Lung (tissue), 11 donors: ENCODE measurements at regions not wholly inside any gene's neighbourhood (a gene's known extent, or its start where the extent isn't known, plus 50 kb on each side); places are given as distances from the start of the nearest gene placed in this dataset.
"Not testable (repeated sequence)": the region's sequence is repeated elsewhere in the genome, so short reads cannot be mapped to it uniquely, and the experiment has no call there.

Experiments used
- ATAC-seq: fragments of 200-7000 bp; cut with Tn5 transposase; one replicate; pipeline ENCODE4 v1.9.1; 2020; ENCODE audit warnings: moderate number of reproducible peaks; ENCODE audit not compliant: insufficient read depth, low FRiP score
- DNase-seq, 3 donors: peaks; one replicate each; pipeline ENCODE4 v3.0.0-alpha.2; 2013 to 2017
- H3K27ac ChIP-seq, 2 donors: one replicate each; pipeline ENCODE4 v1.5.1; 2013; ENCODE audit warnings: mild to moderate bottlenecking in 2 of 2, moderate library complexity in 2 of 2, control low read depth in 1 of 2, inconsistent platforms in 1 of 2, low read depth in 1 of 2, low read length in 1 of 2
- H3K27me3 ChIP-seq, 3 donors: one replicate each; pipeline ENCODE4 v1.5.1; 2013; ENCODE audit warnings: low read length in 2 of 3; ENCODE audit not compliant: control insufficient read depth in 3 of 3, insufficient read depth in 3 of 3
- H3K36me3 ChIP-seq, 4 donors: one replicate each; pipeline ENCODE4 v1.5.1; 2013; ENCODE audit warnings: low read length in 4 of 4, mild to moderate bottlenecking in 1 of 4, moderate library complexity in 1 of 4; ENCODE audit not compliant: control insufficient read depth in 4 of 4, insufficient read depth in 4 of 4
- H3K4me1 ChIP-seq, 5 donors: one replicate each; pipeline ENCODE4 v1.5.1; 2013; ENCODE audit warnings: low read length in 5 of 5, mild to moderate bottlenecking in 2 of 5, moderate library complexity in 1 of 5; ENCODE audit not compliant: control insufficient read depth in 5 of 5, insufficient read depth in 5 of 5
- H3K4me3 ChIP-seq: one replicate; pipeline ENCODE4 v1.5.1; 2013; ENCODE audit warnings: mild to moderate bottlenecking, control low read depth, moderate library complexity
- H3K9ac ChIP-seq, 2 donors: one replicate each; pipeline ENCODE4 v1.5.1; 2013; ENCODE audit warnings: low read length in 2 of 2, control low read depth in 1 of 2; ENCODE audit not compliant: insufficient read depth in 1 of 2
- H3K9me3 ChIP-seq, 4 donors: one replicate each; pipeline ENCODE4 v1.5.1; 2013; ENCODE audit warnings: low read length in 3 of 4, mild to moderate bottlenecking in 1 of 4, moderate library complexity in 1 of 4; ENCODE audit not compliant: control insufficient read depth in 4 of 4, insufficient read depth in 3 of 4
- WGBS, 2 donors: extraction: QIAGEN DNeasy Blood & Tissue Kit; methylation state at CpG; one replicate each; pipeline ENCODE4 v1.1.7; 2013; 5-methylcytosine and 5-hydroxymethylcytosine counted together
- TF ChIP-seq, protein P1 (sequence below): IDR thresholded peaks from 2 replicates; pipeline ENCODE4 v1.5.1; 2012; ENCODE audit warnings: mild to moderate bottlenecking; ENCODE audit errors: control extremely low read depth, extremely low read depth
- donor health status: control.
- donor health status: control.
- donor health status: Bipolar disorder and iron deficiency.
- donor health status: healthy.
- donor health status: DM: yes; HTN: yes; CAD: no.

DNA sequence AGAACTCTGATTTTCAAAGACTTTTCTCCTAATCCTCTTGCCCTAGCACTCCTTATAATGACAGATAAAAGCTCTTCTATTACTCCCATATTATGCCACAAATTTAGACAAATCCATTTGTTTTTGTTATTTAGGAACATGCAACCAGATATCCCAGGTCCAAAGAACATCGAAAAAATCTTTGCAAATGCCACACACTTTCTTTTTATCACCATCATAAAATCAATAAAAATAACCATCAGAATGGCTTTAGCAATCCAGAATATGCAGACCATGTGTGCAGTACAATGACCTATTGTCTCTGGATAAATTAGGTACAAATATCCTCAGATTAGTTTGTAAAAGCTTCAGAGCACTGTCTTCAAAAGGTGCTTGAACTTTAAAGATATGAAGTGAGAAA, 376.2 kb upstream of the TCF4 start:
- DNase-seq (no peak), ATAC-seq (no peak)
- TF ChIP-seq, protein P1, sequence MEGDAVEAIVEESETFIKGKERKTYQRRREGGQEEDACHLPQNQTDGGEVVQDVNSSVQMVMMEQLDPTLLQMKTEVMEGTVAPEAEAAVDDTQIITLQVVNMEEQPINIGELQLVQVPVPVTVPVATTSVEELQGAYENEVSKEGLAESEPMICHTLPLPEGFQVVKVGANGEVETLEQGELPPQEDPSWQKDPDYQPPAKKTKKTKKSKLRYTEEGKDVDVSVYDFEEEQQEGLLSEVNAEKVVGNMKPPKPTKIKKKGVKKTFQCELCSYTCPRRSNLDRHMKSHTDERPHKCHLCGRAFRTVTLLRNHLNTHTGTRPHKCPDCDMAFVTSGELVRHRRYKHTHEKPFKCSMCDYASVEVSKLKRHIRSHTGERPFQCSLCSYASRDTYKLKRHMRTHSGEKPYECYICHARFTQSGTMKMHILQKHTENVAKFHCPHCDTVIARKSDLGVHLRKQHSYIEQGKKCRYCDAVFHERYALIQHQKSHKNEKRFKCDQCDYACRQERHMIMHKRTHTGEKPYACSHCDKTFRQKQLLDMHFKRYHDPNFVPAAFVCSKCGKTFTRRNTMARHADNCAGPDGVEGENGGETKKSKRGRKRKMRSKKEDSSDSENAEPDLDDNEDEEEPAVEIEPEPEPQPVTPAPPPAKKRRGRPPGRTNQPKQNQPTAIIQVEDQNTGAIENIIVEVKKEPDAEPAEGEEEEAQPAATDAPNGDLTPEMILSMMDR, result no peak
- 90 to 98% methylated on average over 1 of the region's 1 CpG for WGBS, 2 donors
- H3K9ac ChIP-seq, result no peak overlapping the region
- H3K27ac ChIP-seq, result no peak overlapping the region
- no peaks in the 10 kb centered on the region for H3K36me3 ChIP-seq
- no peaks in the 10 kb centered on the region for H3K27me3 ChIP-seq
- no peaks in the 10 kb centered on the region for H3K9me3 ChIP-seq
- no peaks in the 10 kb centered on the region for H3K4me1 ChIP-seq
- no peak overlapping the region for H3K4me3 ChIP-seq

DNA sequence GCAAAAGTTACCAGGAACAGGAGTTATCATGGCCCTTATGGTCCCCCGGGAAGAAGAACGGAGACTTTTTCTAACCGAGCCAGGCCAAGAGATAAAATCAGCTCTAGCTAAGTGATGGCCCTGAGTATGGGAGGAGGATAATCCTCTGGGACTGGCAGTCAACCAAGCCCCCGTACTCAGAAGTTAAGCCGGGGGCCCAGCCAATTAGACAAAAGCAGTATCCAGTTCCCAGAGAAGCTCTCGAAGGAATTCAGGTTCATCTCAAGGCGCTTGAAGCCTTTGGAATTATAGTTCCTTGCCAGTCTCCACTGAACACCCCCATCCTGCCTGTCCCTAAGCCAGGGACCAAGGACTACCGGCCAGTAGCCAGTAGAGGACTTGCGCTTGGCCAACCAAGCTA, 365.3 kb upstream of the TCF4 start:
- Histone ChIP-seq H3K27me3 (no peaks in the 10 kb centered on the region), H3K9ac (no peak overlapping the region), H3K27ac (no peak overlapping the region), H3K4me3 (no peak overlapping the region), H3K36me3 (no peaks in the 10 kb centered on the region), H3K4me1 (no peaks in the 10 kb centered on the region), H3K9me3 (no peaks in the 10 kb centered on the region)
- WGBS, 2 donors, result 92 to 94% methylated on average over 9 of the region's 9 CpGs
- TF ChIP-seq, protein P1, result no peak
- ATAC-seq, result no peak
- no peak for DNase-seq

DNA sequence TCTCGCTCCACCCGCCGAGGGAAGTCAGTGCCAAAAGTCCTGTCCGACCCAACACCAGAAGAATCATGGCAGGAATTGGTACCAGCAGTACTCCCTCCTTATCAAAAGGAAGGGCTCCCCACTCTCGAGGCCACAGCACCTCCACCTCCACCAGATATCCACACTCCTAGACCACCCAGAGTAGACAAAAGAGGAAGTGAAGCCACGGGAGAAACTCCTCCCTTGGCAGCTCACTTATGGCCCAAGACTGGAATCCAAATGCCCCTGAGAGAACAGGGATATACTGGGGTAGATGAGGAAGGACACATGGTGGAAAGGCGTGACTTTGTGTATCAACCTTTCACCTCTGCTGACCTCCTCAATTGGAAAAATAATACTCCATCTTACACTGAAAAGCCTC, 363.7 kb upstream of the TCF4 start:
- not testable (repeated sequence) for DNase-seq, ATAC-seq, H3K9me3 ChIP-seq, H3K27ac ChIP-seq, H3K27me3 ChIP-seq, H3K9ac ChIP-seq, H3K4me1 ChIP-seq, H3K4me3 ChIP-seq, H3K36me3 ChIP-seq
- WGBS, 2 donors, result 82 to 86% methylated on average over 7 of the region's 7 CpGs

DNA sequence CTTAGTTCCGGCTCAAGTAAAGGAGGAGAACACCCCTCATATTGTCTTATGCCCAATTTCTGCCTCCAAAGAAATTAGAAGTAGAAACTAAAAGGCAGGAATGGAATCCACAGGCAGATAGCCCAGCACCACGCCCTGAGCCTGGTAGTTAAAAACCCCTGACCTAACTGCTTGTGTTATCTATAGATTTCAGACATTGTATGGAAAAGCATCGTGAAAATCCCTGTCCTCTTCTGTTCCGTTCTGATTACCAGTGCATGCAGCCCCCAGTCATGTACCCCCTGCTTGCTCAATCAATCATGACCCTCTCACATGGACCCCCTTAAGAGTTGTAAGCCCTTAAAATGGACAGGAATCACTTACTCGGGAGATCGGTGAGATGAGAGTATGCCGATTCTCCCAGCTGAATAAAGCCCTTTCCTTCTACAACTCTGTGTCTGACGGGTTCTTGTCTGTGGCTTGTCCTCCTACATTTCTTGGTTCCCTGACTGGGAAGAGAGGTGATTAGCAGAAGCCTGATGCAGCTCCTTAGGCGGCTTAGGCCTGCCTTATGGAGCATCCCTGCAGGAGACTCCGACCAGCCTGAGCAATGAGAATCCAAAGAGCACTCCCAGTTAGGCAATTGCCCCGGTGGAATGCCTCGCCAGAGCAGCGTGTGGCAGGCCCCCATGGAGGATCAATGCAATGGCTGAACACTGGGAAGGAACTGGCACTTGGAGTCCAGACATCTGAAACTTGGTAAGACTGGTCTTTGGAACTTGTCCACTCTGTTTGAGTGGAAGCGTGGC, 362.6 kb upstream of the TCF4 start:
- 93 to 95% methylated on average over 14 of the region's 14 CpGs for WGBS, 2 donors
- TF ChIP-seq, protein P1, result no peak
- Histone ChIP-seq H3K9me3 (no peaks in the 10 kb centered on the region), H3K9ac (no peak overlapping the region), H3K27ac (no peak overlapping the region), H3K4me1 (no peaks in the 10 kb centered on the region), H3K4me3 (no peak overlapping the region), H3K36me3 (no peaks in the 10 kb centered on the region), H3K27me3 (no peaks in the 10 kb centered on the region)
- ATAC-seq, result no peak
- DNase-seq, result no peak
